ENCODE measurements at regions not wholly inside any gene's neighbourhood (a gene's known extent, or its start where the extent isn't known, plus 50 kb on each side); places are given as distances from the start of the nearest gene placed in this dataset.
"Not testable (repeated sequence)": the region's sequence is repeated elsewhere in the genome, so short reads cannot be mapped to it uniquely, and the experiment has no call there.

DNA sequence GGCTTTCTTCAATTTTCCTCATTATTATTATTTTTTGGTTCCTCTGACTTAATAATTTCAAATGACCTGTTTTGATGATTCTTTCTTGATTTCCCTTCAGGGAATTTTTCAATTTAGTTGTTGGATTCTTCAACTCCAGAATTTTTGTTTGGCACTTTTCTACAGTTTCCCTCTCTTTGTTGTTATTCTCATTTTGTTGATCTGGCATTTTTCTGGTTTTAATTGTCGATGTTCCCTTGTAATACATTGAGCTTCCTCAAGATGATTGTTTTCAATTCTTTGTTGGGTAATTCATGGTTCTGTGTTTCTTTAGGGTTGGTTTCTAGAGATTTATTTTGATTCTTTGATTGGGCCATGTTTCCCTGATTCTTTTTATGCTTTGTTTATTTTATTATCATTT lies 67.8 kb upstream of the DNAJC1 start:
- no peak for DNase-seq

DNA sequence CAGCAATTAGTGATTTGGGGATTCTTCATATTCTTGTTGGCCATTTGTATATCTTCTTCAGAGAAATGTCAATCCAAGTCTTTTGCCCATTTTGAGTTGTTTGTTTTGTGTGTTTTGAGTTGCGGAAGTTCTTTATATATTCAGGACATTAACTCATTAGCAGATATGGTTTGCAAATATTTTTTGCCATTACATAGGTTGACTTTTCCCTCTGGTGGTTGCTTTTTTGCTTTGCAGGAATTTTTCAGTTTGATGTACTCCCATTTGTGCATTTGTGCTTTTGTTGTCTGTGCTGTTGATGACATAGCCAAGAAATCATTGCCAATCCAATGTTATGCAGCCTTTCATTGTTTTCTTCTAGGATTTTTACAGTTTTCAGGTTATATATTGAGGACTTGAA lies 63.6 kb upstream of the DNAJC1 start:
- no peak for DNase-seq

DNA sequence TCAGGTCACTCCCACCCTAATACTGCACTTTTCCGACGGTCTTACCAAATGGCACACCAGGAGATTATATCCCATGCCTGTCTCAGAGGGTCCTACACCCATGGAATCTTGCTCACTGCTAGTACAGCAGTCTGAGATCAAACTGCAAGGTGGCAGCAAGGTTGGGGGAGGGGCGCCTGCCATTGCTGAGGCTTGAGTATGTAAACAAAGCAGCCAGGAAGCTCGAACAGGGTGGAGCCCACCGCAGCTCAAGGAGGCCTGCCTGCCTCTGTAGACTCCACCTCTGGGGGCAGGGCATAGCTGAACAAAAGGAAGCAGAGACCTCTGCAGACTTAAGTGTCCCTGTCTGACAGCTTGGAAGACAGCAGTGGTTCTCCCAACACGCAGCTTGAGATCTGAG lies 57.5 kb upstream of the DNAJC1 start:
- not testable (repeated sequence) for DNase-seq

DNA sequence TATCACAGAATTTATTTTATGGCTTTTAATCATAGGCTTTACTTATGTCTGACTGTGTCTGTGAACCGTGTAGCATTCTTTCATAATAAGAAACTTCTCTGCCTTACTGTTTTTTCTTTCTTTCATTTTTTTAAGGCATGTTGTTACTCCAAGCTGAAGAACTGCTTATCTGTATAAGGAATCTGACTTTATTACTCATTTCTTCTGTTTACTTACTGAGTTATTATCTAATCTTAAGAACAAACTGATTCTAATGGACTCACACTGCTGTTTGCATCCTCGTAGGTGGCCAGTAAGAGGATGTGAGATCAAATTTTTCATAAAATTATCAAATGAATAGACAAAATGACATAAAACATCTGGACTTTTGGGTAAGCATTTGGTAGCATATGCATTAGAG lies 54.7 kb upstream of the DNAJC1 start:
- no peak for DNase-seq

DNA sequence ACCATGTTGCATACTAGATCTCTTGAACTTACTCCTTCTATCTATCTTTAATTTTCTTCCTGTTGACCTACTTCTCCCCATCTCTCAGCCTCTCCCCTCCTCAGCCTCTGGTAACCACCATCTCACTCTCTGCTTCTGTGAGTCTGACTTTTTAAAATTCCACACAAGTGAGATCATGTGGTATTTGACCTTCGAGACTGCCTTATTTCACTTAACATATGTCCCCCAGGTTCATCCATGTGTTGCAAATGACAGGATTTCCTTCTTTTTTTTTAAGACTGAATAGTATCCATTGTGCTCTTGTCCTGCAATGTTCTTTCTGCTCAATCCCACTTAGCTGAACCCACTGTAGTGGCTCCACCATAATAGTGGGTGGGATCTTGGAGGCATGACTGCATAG lies 51.4 kb upstream of the DNAJC1 start:
- no peak for DNase-seq
